ENCODE measurements at regions not wholly inside any gene's neighbourhood (a gene's known extent, or its start where the extent isn't known, plus 50 kb on each side); places are given as distances from the start of the nearest gene placed in this dataset.
A peak's percentile ranks its signal among the peaks of the same experiment; 100 is the strongest.

GRCh38 chr6:14207448-14207847, 89.9 kb downstream of the CD83 start:
- no peaks in the 10 kb centered on the region for H3K27me3 Mint-ChIP-seq (ENCODE audit: low read depth)
- no peaks in the 10 kb centered on the region for H3K9me3 Mint-ChIP-seq
- no peak overlapping the region for H3K4me3 Mint-ChIP-seq
- DNase-seq (no peak), ATAC-seq (replicated peaks in 1 of 2) (no peak)
- peaks cover 41% of the 10 kb centered on the region for H3K4me1 Mint-ChIP-seq (ENCODE audit: low read depth)
- no peak overlapping the region for H3K27ac Mint-ChIP-seq
- H3K36me3 Mint-ChIP-seq (ENCODE audit: insufficient read depth in 2 of 2) = no peaks in the 10 kb centered on the region

GRCh38 chr6:14209000-14209399, 91.4 kb downstream of the CD83 start:
- Mint-ChIP-seq H3K9me3 (no peaks in the 10 kb centered on the region), H3K4me1 (ENCODE audit: low read depth) (peaks cover 41% of the 10 kb centered on the region), H3K27ac (no peak overlapping the region), H3K27me3 (ENCODE audit: low read depth) (no peaks in the 10 kb centered on the region), H3K36me3 (ENCODE audit: insufficient read depth in 2 of 2) (no peaks in the 10 kb centered on the region), H3K4me3 (no peak overlapping the region)
- ATAC-seq (replicated peaks in 1 of 2) = no peak
- no peak for DNase-seq

- Mint-ChIP-seq H3K36me3 (ENCODE audit: insufficient read depth in 2 of 2) (no peaks in the 10 kb centered on the region), H3K27ac (peak overlapping the region; percentile 86), H3K9me3 (no peaks in the 10 kb centered on the region), H3K27me3 (ENCODE audit: low read depth) (no peaks in the 10 kb centered on the region), H3K4me1 (ENCODE audit: low read depth) (peaks cover 41% of the 10 kb centered on the region), H3K4me3 (peak overlapping the region; percentile 81 to 88)
- no peak for ATAC-seq (replicated peaks in 1 of 2)
- DNase-seq = no peak
These were observed 92.5 kb downstream of the CD83 start for GRCh38 chr6:14210077-14210476.

- peak; percentile 94 to 96 for DNase-seq
- peak; percentile 92 to 96 for ATAC-seq (replicated peaks in 1 of 2)
- peak overlapping the region; percentile 88 for H3K27ac Mint-ChIP-seq
- H3K9me3 Mint-ChIP-seq = no peaks in the 10 kb centered on the region
- no peaks in the 10 kb centered on the region for H3K36me3 Mint-ChIP-seq (ENCODE audit: insufficient read depth in 2 of 2)
- H3K27me3 Mint-ChIP-seq (ENCODE audit: low read depth) = no peaks in the 10 kb centered on the region
- peaks cover 41% of the 10 kb centered on the region for H3K4me1 Mint-ChIP-seq (ENCODE audit: low read depth)
- peak overlapping the region; percentile 84 to 89 for H3K4me3 Mint-ChIP-seq
These were observed 93.3 kb downstream of the CD83 start for GRCh38 chr6:14210663-14211561.

DNA sequence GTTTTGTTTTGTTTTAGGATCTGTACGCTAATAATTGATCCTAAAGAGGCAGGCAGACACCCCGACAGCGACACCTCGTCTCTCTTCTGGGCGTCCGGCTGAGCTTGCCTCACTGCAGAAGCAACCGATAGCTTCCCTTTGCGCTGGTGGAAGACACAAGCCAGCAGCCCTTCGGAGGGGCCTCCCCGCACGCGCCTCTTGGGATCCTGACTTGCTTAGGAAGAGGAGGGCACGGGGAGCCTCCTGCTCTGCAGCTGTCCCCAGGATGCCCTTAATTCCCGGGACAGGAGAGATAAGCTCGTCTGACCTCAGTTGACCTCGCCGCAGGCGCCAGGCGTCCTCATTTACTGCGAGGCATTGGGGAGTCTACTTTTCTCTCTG, 94.0 kb downstream of the CD83 start:
- DNase-seq = peak; percentile 31 to 50
- Mint-ChIP-seq H3K4me3 (peak overlapping the region; percentile 84 to 89), H3K27ac (peak overlapping the region; percentile 88), H3K27me3 (ENCODE audit: low read depth) (no peaks in the 10 kb centered on the region), H3K9me3 (no peaks in the 10 kb centered on the region), H3K36me3 (ENCODE audit: insufficient read depth in 2 of 2) (no peaks in the 10 kb centered on the region), H3K4me1 (ENCODE audit: low read depth) (peaks cover 38% of the 10 kb centered on the region)
- ATAC-seq (replicated peaks in 1 of 2) = peak in 1 of 2 donors; percentile 13

DNA sequence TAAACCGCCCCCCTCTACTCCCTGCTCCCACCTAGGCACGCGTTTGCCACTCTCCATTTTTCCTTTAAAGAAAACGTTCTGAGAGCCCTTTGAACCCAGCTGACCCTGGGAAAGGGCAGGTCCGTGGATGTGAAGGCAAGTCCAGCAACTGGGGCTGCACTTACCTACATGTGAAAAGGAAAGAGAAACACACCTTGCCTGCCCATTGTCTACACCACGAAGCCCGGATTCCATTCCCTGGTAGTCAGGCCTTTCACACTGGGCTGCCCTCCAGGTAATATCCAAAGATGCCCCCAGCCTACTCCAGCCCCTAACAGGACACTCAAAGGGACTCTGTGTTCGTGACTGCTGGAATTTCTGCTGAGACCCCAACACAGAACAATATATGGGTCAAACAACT, 94.4 kb downstream of the CD83 start:
- DNase-seq = no peak
- Mint-ChIP-seq H3K27ac (peak overlapping the region; percentile 88), H3K9me3 (no peaks in the 10 kb centered on the region), H3K4me1 (ENCODE audit: low read depth) (peaks cover 38% of the 10 kb centered on the region), H3K4me3 (peak overlapping the region; percentile 84 to 89), H3K36me3 (ENCODE audit: insufficient read depth in 2 of 2) (no peaks in the 10 kb centered on the region), H3K27me3 (ENCODE audit: low read depth) (no peaks in the 10 kb centered on the region)
- ATAC-seq (replicated peaks in 1 of 2) = no peak

DNA sequence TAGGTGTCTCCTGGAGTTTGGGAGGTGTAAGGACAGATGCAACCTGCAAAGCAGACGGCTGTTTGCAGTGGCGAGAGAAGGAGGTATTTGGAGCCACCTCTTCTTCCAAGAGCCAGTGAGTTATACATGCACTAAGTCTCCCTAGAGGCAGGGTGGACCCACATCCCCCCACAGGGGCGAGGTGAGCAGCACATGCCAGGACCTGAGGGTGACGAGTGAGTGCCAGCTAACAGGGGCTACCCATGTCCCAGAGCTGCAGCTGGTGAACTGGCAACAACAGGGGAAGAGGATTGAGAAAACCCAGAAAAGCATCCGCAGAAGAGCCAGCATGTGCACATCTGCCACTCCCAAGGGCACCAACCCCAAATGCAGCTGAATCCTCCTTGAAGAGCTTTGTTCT, 95.1 kb downstream of the CD83 start:
- H3K36me3 Mint-ChIP-seq (ENCODE audit: insufficient read depth in 2 of 2) = no peaks in the 10 kb centered on the region
- DNase-seq (no peak), ATAC-seq (replicated peaks in 1 of 2) (no peak)
- H3K9me3 Mint-ChIP-seq = no peaks in the 10 kb centered on the region
- H3K4me1 Mint-ChIP-seq (ENCODE audit: low read depth) = peaks cover 40% of the 10 kb centered on the region
- no peak overlapping the region for H3K27ac Mint-ChIP-seq
- H3K27me3 Mint-ChIP-seq (ENCODE audit: low read depth) = no peaks in the 10 kb centered on the region
- no peak overlapping the region for H3K4me3 Mint-ChIP-seq

- DNase-seq = no peak
- H3K4me1 Mint-ChIP-seq (ENCODE audit: low read depth) = peaks cover 19% of the 10 kb centered on the region
- no peaks in the 10 kb centered on the region for H3K9me3 Mint-ChIP-seq
- no peaks in the 10 kb centered on the region for H3K36me3 Mint-ChIP-seq (ENCODE audit: insufficient read depth in 2 of 2)
- H3K27me3 Mint-ChIP-seq (ENCODE audit: low read depth) = no peaks in the 10 kb centered on the region
- H3K4me3 Mint-ChIP-seq = peak overlapping the region in 1 of 2 donors; percentile 40
- peak; percentile 58 to 87 for ATAC-seq (replicated peaks in 1 of 2)
- H3K27ac Mint-ChIP-seq = no peak overlapping the region
These were observed 99.5 kb downstream of the CD83 start for GRCh38 chr6:14216946-14217684.

DNA sequence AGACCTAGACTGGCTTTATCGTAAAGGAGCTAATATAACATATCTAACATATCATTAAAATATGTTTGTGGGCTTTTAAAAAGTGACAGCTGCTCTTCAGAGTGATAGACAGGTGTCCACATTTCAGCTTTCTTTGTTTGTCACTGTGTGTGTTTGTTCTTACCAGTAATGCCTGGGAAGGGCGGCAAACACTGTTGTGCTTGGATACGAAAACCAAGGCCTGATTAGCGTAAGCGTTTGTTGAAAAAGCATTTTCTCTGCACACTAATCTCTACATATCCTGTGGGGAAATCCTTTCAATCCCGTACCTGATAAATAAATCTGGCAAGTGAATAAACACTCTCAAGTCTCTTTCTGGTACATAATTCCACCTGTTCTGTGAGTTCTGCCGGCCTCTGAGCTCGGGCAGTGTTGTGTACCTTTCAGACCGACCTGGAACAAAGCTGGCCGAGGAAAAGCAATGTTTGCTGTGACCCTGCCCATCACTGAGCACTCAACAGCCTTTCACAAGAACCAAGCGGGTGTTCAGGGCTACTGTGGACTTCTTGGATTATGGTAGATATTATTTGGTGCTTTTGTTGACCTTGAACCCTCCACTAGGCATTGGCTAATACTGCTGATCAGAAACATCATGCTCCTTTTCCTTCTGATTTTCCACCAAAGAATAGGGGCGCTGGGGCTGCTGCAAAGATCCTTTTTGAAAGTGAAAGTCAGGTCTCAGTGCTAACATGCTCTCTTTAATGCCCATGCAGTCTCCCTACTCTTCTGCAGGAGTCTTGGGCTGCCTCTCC, 100.4 kb downstream of the CD83 start:
- ATAC-seq (replicated peaks in 1 of 2) (no peak), DNase-seq (no peak)
- H3K4me3 Mint-ChIP-seq = peak overlapping the region in 1 of 2 donors; percentile 39
- peak overlapping the region; percentile 62 for H3K27ac Mint-ChIP-seq
- peaks cover 17% of the 10 kb centered on the region for H3K4me1 Mint-ChIP-seq (ENCODE audit: low read depth)
- H3K9me3 Mint-ChIP-seq = no peaks in the 10 kb centered on the region
- no peaks in the 10 kb centered on the region for H3K27me3 Mint-ChIP-seq (ENCODE audit: low read depth)
- H3K36me3 Mint-ChIP-seq (ENCODE audit: insufficient read depth in 2 of 2) = no peaks in the 10 kb centered on the region

DNA sequence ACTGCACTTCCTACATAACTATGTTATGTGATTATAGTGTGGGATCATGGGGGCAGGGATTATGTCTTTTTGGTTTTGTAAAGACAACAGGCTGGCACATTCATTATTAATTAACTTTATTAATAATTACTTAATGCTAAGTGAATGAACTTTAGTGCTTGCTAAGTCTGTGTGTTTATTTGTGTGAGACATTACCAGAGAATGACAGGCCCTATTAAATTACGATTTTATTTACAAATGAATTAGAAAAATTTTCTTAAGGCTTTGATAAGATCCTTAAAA, 100.9 kb downstream of the CD83 start:
- no peaks in the 10 kb centered on the region for H3K27me3 Mint-ChIP-seq (ENCODE audit: low read depth)
- H3K27ac Mint-ChIP-seq = peak overlapping the region; percentile 62
- H3K4me1 Mint-ChIP-seq (ENCODE audit: low read depth) = peaks cover 17% of the 10 kb centered on the region
- H3K4me3 Mint-ChIP-seq = no peak overlapping the region
- no peak for ATAC-seq (replicated peaks in 1 of 2)
- no peaks in the 10 kb centered on the region for H3K9me3 Mint-ChIP-seq
- no peaks in the 10 kb centered on the region for H3K36me3 Mint-ChIP-seq (ENCODE audit: insufficient read depth in 2 of 2)
- no peak for DNase-seq

- Mint-ChIP-seq H3K9me3 (peaks cover 0 to 2% of the 10 kb centered on the region in 2 donors), H3K27me3 (ENCODE audit: low read depth) (no peaks in the 10 kb centered on the region), H3K36me3 (ENCODE audit: insufficient read depth in 2 of 2) (peaks cover 6 to 14% of the 10 kb centered on the region in 2 donors), H3K27ac (no peak overlapping the region), H3K4me1 (ENCODE audit: low read depth) (peaks cover 17% of the 10 kb centered on the region), H3K4me3 (no peak overlapping the region)
- no peak for ATAC-seq (replicated peaks in 1 of 2)
- no peak for DNase-seq
These were observed 104.2 kb downstream of the CD83 start for GRCh38 chr6:14221564-14222279.

GRCh38 chr6:14222956-14223355, 105.4 kb downstream of the CD83 start:
- Mint-ChIP-seq H3K4me1 (ENCODE audit: low read depth) (peaks cover 16% of the 10 kb centered on the region), H3K27me3 (ENCODE audit: low read depth) (no peaks in the 10 kb centered on the region)

More at GRCh38 chr6:14222956-14223355, 105.4 kb downstream of the CD83 start:
- peaks cover 0 to 2% of the 10 kb centered on the region in 2 donors for H3K9me3 Mint-ChIP-seq
- no peak for DNase-seq
- H3K27ac Mint-ChIP-seq = no peak overlapping the region
- H3K4me3 Mint-ChIP-seq = no peak overlapping the region
- H3K36me3 Mint-ChIP-seq (ENCODE audit: insufficient read depth in 2 of 2) = peaks cover 13 to 20% of the 10 kb centered on the region in 2 donors
- no peak for ATAC-seq (replicated peaks in 1 of 2)

All from activated T-cell treated with anti-CD3 and anti-CD28 coated beads, Interleukin-2, amount 50 U/mL, for 72 hours (primary cell).